Smooth muscle cell (in vitro differentiated cells): ENCODE measurements at regions not wholly inside any gene's neighbourhood (a gene's known extent, or its start where the extent isn't known, plus 50 kb on each side); places are given as distances from the start of the nearest gene placed in this dataset.

Experiments
- DNase-seq: peaks from one replicate; lab custom pipeline; 2025; ENCODE audit not compliant: unreplicated experiment; lab: John Stamatoyannopoulos, UW
- H2AFZ ChIP-seq: fragments of 200-600 bp; sonication (generic); 2 replicates; pipeline ENCODE4 v1.6.0; 2016; ENCODE audit warnings: antibody characterized with exemption, low read depth, mild to moderate bottlenecking
- H3F3A ChIP-seq: fragments of 200-600 bp; sonication (generic); 2 replicates; pipeline ENCODE4 v1.6.0; 2017; ENCODE audit warnings: antibody characterized with exemption, low read depth
- H3K27ac ChIP-seq: fragments of 200-600 bp; sonication (generic); 2 replicates; pipeline ENCODE4 v1.5.1; 2016; ENCODE audit warnings: low read depth, mild to moderate bottlenecking
- H3K27me3 ChIP-seq: fragments of 200-600 bp; sonication (generic); 2 replicates; pipeline ENCODE4 v1.6.1; 2016; ENCODE audit warnings: low read depth, mild to moderate bottlenecking
- H3K36me3 ChIP-seq: fragments of 200-600 bp; sonication (generic); 2 replicates; pipeline ENCODE4 v1.5.1; 2016; ENCODE audit warnings: low read depth
- H3K4me1 ChIP-seq: fragments of 200-600 bp; sonication (generic); 2 replicates; pipeline ENCODE4 v1.5.1; 2016; ENCODE audit warnings: low read depth
- H3K4me2 ChIP-seq: fragments of 200-600 bp; sonication (generic); 2 replicates; pipeline ENCODE4 v1.6.0; 2016; ENCODE audit warnings: mild to moderate bottlenecking
- H3K4me3 ChIP-seq: fragments of 200-600 bp; sonication (generic); 2 replicates; pipeline ENCODE4 v1.5.1; 2016; ENCODE audit warnings: mild to moderate bottlenecking
- H3K79me2 ChIP-seq: fragments of 200-600 bp; sonication (generic); 2 replicates; pipeline ENCODE4 v1.6.0; 2016; ENCODE audit warnings: low read depth, mild to moderate bottlenecking
- H3K9ac ChIP-seq: fragments of 200-600 bp; sonication (generic); 2 replicates; pipeline ENCODE4 v1.6.0; 2016; ENCODE audit warnings: low read depth
- H3K9me3 ChIP-seq: fragments of 200-600 bp; sonication (generic); replicated peaks from 2 replicates; pipeline ENCODE4 v1.5.1; 2016; ENCODE audit warnings: low read depth
- H4K20me1 ChIP-seq: fragments of 200-600 bp; sonication (generic); 2 replicates; pipeline ENCODE4 v1.6.0; 2016; ENCODE audit warnings: low read depth
- WGBS: methylation state at CpG from one replicate; pipeline ENCODE4 v1.1.7; 2016; ENCODE audit warnings: low lambda C conversion rate; 5-methylcytosine and 5-hydroxymethylcytosine counted together
- TF ChIP-seq, protein P1 (sequence below): fragments of 200-600 bp; sonication (generic); IDR thresholded peaks from 2 replicates; pipeline ENCODE4 v1.5.1; 2017; ENCODE audit warnings: borderline replicate concordance, mild to moderate bottlenecking, antibody characterized with exemption; ENCODE audit not compliant: insufficient read depth, poor library complexity, severe bottlenecking

- Histone ChIP-seq H2AFZ (no peak overlapping the region), H3K9ac (no peak overlapping the region), H3K4me2 (no peak overlapping the region), H3K36me3 (no peaks in the 10 kb centered on the region), H3K4me1 (peaks cover 14% of the 10 kb centered on the region), H3K27me3 (no peaks in the 10 kb centered on the region), H3F3A (peaks cover 13% of the 10 kb centered on the region), H3K9me3 (no peaks in the 10 kb centered on the region), H3K4me3 (no peak overlapping the region), H4K20me1 (no peaks in the 10 kb centered on the region), H3K27ac (no peak overlapping the region), H3K79me2 (no peaks in the 10 kb centered on the region)
- TF ChIP-seq, protein P1, sequence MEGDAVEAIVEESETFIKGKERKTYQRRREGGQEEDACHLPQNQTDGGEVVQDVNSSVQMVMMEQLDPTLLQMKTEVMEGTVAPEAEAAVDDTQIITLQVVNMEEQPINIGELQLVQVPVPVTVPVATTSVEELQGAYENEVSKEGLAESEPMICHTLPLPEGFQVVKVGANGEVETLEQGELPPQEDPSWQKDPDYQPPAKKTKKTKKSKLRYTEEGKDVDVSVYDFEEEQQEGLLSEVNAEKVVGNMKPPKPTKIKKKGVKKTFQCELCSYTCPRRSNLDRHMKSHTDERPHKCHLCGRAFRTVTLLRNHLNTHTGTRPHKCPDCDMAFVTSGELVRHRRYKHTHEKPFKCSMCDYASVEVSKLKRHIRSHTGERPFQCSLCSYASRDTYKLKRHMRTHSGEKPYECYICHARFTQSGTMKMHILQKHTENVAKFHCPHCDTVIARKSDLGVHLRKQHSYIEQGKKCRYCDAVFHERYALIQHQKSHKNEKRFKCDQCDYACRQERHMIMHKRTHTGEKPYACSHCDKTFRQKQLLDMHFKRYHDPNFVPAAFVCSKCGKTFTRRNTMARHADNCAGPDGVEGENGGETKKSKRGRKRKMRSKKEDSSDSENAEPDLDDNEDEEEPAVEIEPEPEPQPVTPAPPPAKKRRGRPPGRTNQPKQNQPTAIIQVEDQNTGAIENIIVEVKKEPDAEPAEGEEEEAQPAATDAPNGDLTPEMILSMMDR, result no peak
- DNase-seq, result no peak
- WGBS, result 95% methylated on average over 7 of the region's 7 CpGs
These were observed 146.9 kb upstream of the IER5L start for GRCh38 chr9:129324808-129325502.

GRCh38 chr9:129323999-129324553 is 146.0 kb upstream of the IER5L start:
- Histone ChIP-seq H3K9ac (no peak overlapping the region), H4K20me1 (no peaks in the 10 kb centered on the region), H3F3A (peaks cover 13% of the 10 kb centered on the region), H3K4me1 (peaks cover 14% of the 10 kb centered on the region), H3K9me3 (no peaks in the 10 kb centered on the region), H3K4me3 (no peak overlapping the region), H3K36me3 (no peaks in the 10 kb centered on the region), H3K27me3 (no peaks in the 10 kb centered on the region), H2AFZ (no peak overlapping the region), H3K4me2 (no peak overlapping the region), H3K27ac (no peak overlapping the region), H3K79me2 (no peaks in the 10 kb centered on the region)
- no peak for DNase-seq
- WGBS, result 83% methylated on average over 13 of the region's 13 CpGs
- TF ChIP-seq, protein P1, result no peak

- H3F3A ChIP-seq, result peaks cover 13% of the 10 kb centered on the region
- H2AFZ ChIP-seq, result no peak overlapping the region
- H4K20me1 ChIP-seq, result no peaks in the 10 kb centered on the region
- TF ChIP-seq, protein P1, result no peak
- H3K4me2 ChIP-seq, result no peak overlapping the region
- no peak overlapping the region for H3K9ac ChIP-seq
- no peaks in the 10 kb centered on the region for H3K79me2 ChIP-seq
- no peaks in the 10 kb centered on the region for H3K27me3 ChIP-seq
- no peak for DNase-seq
- H3K9me3 ChIP-seq, result no peaks in the 10 kb centered on the region
- 58% methylated on average over 6 of the region's 6 CpGs for WGBS
- H3K27ac ChIP-seq, result no peak overlapping the region
- no peak overlapping the region for H3K4me3 ChIP-seq
- H3K36me3 ChIP-seq, result no peaks in the 10 kb centered on the region
- peaks cover 14% of the 10 kb centered on the region for H3K4me1 ChIP-seq
These were observed 145.4 kb upstream of the IER5L start for GRCh38 chr9:129323376-129323998.
